CD4-positive, alpha-beta T cell treated with Interferon alpha-2 for 1 hour (primary cell): ENCODE measurements at regions not wholly inside any gene's neighbourhood (a gene's known extent, or its start where the extent isn't known, plus 50 kb on each side); places are given as distances from the start of the nearest gene placed in this dataset.

Source experiments
- DNase-seq, 2 donors: peaks; one replicate each; pipeline ENCODE4 v3.0.0-alpha.2; 2020 to 2022

DNA sequence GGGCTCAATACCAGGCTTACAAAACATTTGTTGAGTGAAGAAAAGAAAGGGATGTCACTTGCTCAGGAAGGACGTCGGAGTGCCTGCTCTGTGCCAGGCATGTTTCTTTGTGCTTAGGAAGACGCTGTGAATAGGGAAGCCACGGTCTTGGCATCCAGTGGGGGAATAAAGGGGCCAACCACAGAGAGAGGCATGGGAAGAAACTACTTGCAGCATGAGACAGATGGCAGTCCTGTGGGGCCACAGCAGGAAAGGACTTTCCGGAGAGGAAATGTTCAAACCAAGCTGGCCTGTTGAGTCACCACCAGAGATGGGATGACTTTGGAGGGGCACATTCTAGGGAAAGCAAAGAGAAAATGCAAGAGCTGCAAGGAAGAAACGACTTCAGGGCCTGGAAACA, 173.2 kb downstream of the CDH26 start:
- DNase-seq: no peak

GRCh38 chr20:60132162-60132826, 174.1 kb downstream of the CDH26 start:
- DNase-seq: no peak

- DNase-seq: no peak
These were observed 174.8 kb downstream of the CDH26 start for GRCh38 chr20:60132827-60133670.

GRCh38 chr20:60135276-60135675, 177.1 kb downstream of the CDH26 start:
- no peak for DNase-seq

GRCh38 chr20:60136645-60137401, 178.6 kb downstream of the CDH26 start:
- DNase-seq: no peak

DNA sequence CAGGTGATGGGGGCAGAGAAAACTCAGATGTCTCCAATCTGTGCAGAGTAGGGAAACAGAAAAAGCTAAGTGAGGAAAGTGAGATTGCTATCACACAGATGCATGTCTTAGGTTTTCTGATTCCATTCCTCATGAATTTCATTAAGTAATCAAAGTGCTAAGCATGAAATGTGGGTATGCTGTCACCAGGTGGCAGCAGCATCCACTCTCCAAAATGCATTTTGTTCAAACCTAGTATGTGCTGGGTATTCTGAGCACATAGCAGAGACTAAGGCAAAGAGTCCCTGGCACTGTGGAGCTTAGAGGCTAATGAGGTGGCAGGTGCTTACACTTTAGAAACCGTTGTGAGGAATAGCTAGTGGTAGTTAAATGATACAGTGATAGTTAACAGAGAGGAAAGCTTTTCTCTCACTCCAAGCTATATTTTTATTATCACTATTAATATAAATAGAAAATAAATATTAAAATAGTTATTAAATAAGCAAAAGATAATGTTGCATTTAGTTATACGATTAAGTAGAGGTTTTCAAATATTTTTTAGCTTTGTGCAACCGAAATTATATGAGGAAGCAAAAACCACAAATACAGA, 179.5 kb downstream of the CDH26 start:
- DNase-seq: peak; percentile 24 to 40

- DNase-seq: peak; percentile 20 to 51
These were observed 180.3 kb downstream of the CDH26 start for GRCh38 chr20:60138256-60139220.

DNA sequence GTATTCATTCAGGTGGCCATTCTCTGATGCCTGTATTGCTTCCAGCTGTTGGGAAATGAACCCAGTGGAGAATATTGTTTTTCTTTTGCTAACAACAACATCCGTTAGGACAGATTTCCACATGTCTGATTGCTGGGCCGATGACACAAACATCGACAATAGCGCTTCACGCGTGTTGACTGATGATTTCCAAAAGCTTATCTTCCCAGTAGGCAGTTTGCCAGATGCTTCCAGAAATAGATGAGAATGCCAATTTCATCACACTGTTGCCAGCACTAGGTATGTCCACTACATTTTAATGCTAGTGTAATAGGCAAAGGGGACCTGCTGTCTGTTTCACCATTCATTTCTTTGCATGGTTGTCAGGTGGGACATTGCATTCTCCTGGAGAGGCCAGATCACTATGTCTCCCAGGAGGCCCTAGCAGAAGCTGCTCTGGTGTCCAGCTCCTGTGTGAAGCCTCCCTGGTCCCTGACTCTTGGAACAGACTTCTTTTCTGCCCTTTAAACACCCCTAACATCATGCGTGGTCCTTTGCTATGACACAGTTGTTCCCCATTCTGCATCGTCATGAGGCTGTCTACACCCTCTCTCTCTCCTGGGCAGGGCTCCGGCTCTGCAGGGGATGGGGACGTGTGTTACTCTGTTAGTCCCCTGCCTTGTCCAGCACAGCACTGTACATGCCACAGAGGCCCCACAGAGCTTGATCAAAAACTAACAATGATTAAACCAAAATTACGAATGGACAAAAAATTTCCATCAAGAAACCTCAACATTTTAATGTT, 181.6 kb downstream of the CDH26 start:
- DNase-seq: no peak

- DNase-seq: no peak
These were observed 184.4 kb downstream of the CDH26 start for GRCh38 chr20:60142587-60142986.

GRCh38 chr20:60143261-60143842, 185.1 kb downstream of the CDH26 start:
- DNase-seq: no peak

DNA sequence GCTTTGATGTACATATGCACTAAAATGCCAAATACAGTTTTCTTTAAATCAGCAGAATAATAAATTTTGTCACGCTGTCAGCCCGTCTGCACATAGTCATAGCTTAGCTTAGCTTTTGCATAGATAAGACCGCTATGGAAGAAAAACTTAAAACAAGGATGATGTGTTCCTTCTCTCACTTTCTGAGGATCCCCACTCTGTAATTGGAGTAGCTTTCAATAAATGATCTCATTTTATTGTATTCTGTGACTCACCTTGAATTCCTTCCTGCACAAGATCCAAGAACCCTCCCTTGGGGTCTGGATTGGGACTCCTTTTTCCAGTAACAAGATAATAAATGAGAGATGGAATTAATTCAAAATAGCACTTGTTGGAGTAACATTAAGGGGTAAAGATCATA, 186.2 kb downstream of the CDH26 start:
- no peak for DNase-seq

DNA sequence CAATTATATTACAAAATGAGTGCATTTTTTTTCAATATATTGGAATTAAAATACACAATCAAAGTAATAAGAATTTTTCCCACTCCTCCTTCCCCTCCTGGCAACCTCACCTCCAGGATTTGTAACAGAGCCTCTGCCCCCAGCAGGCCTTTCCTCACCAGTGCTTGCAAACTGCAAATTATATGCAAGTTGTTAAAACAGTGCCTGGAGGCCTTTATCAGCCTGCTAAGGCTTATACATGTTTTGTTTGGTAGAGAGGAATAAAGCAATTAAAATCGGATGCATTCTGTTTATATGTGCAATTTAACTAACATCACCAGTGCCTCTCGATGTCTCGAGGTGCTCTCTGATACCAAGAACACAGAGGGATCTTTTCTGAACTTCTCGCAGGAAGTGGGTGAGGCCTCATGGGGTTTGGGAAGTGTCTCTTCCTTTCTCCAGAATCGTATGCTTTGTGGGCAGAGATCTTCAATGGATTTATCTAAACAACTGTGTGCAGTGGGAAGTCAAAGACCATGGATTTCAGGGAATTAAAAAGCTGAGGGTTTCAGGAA, 186.8 kb downstream of the CDH26 start:
- no peak for DNase-seq

- no peak for DNase-seq
These were observed 188.8 kb downstream of the CDH26 start for GRCh38 chr20:60147004-60147403.

DNA sequence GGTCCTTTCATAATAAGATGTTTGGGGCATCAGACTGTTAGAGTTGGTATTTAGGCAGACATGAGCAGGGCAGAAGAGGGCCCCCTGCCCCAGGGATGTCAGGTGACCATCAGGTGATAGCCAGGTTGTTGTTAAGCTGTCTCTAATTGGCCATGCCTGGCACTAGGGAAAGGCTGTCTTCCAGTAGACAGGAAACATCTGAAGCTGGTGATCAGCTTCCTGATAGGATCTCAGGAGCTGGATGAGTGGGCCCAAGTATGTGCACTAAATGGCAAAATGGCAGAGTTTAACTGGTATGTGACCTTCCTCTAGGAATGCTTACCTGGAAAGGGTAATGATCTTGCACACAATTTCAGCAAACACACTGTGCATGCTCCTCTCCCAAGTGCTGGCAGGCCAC, 190.7 kb downstream of the CDH26 start:
- DNase-seq: no peak

- no peak for DNase-seq
These were observed 194.6 kb downstream of the CDH26 start for GRCh38 chr20:60152792-60153191.

DNA sequence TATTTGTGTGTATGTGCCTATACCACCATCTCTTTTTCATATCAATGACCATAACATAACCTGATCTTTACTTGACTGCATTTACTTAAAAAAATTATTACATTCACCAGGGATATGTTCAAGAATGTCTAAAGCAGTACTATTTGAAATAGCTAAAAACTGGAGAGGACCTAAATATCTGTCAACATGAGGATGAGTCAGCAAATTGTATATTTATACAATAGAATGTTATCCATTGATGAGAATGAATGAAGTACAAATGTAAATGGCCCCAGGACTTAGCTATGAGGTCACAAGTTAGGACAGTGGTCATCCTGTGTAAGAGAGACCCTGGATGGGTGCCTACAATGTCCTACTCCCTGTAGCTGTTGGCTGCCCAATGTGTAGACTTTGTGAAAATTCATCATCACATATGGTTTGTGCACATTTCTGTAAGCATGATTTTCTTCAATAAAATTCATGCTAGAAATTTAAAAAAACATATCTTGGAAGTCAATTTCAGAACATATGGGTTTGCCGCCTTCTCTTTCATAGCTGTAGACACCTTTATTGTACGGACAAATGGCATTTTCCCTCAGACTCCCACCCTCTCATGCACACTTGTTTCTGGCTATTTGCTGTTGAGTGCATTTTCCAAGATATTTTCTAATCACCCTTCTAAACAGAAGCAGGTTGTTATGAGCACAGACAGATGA, 202.4 kb downstream of the CDH26 start:
- no peak for DNase-seq

DNA sequence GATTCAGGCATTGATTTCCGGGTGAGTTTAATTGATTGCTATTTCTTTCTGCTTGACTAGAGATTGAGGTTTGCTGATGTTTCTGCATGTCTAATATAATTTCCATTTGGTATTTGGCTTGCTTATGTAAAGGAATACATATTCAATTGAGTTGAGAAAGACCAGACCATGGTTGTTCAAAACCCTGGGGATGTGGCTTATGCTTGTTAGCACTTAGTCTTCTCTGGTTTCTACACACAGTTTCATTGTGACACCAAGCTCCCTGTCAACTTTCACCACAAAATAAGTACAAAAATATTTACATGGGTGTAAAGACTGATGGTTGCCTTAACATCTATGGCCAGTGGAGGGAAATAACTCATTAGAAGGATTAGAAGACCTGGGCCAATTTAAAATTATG, 209.6 kb downstream of the CDH26 start:
- DNase-seq: no peak

DNA sequence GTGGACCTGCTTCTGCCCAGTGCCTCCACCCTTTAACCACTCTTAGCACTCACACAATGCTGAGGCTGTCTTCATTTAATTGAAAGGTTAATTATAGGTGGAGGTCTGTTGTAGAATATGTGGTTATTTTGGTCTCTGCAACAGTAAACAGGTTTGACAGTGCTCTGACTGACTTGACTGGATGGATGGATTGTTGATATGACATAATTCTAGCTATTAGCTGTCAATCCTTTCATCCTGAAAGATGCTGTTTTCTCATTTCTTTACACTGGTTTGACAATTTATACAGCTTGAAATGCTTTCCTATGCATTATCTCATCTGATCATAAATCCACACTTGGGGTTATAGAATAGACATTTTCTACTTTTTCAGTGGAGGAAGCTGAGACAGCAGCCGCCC, 210.7 kb downstream of the CDH26 start:
- no peak for DNase-seq

- DNase-seq: no peak
These were observed 211.9 kb downstream of the CDH26 start for GRCh38 chr20:60170116-60170515.

- no peak for DNase-seq
These were observed 213.1 kb downstream of the CDH26 start for GRCh38 chr20:60171313-60171712.
